Endothelial cell of umbilical vein (primary cell): ENCODE measurements at regions not wholly inside any gene's neighbourhood (a gene's known extent, or its start where the extent isn't known, plus 50 kb on each side); places are given as distances from the start of the nearest gene placed in this dataset.

Source experiments
- BruUV-seq: library from RNA; stranded (reverse); fragments of 400-500 nt; replicated peaks from 2 replicates; lab custom pipeline; 2021; lab: Mats Ljungman, UMichigan
- CTCF ChIA-PET: fragments of 300-600, 350-600 bp; sonication (Branson Sonifier 250); formaldehyde crosslinking; loops from one replicate; lab custom pipeline; 2021; ENCODE audit warnings: antibody characterized with exemption, inconsistent platforms; lab: Charles Lee
- POLR2A ChIA-PET: fragments of 300-600, 350-600 bp; sonication (Branson Sonifier 250); formaldehyde crosslinking; loops from one replicate; lab custom pipeline; 2021; ENCODE audit warnings: antibody characterized with exemption, inconsistent platforms; lab: Charles Lee
- DNase-seq: peaks from one replicate; pipeline ENCODE4 v3.0.0-alpha.2; 2011; ENCODE audit warnings: low read depth, low spot score
- FAIRE-seq: peaks from 2 replicates; lab custom pipeline; 2011; peaks lifted over from hg19 to GRCh38; lab: Jason Lieb, UNC
- H2AFZ ChIP-seq: 2 replicates; pipeline ENCODE4 v1.6.0; 2012; ENCODE audit warnings: low read depth, low read length, control low read depth, inconsistent platforms
- H3K27ac ChIP-seq: 2 replicates; pipeline ENCODE4 v1.5.1; 2011; ENCODE audit warnings: low read depth, mild to moderate bottlenecking, control low read depth, low read length, moderate library complexity; ENCODE audit not compliant: insufficient read depth
- H3K27me3 ChIP-seq, 2 experiments: 2 replicates each; pipeline versions ENCODE4 v1.6.0 to v1.6.1; 2011; ENCODE audit warnings: low read length in 2 of 2, mixed read lengths in 1 of 2; ENCODE audit not compliant: control insufficient read depth in 2 of 2, insufficient read depth in 2 of 2
- H3K36me3 ChIP-seq, 2 experiments: 2 replicates in 1 of 2; 3 replicates in 1 of 2; pipeline ENCODE4 v1.5.1; 2011; ENCODE audit warnings: low read length in 2 of 2, mild to moderate bottlenecking in 1 of 2, moderate library complexity in 1 of 2; ENCODE audit not compliant: control insufficient read depth in 2 of 2, insufficient read depth in 2 of 2; ENCODE audit errors: extremely low read depth in 1 of 2
- H3K4me1 ChIP-seq: 3 replicates; pipeline ENCODE4 v1.5.1; 2011; ENCODE audit warnings: mild to moderate bottlenecking, low read length; ENCODE audit not compliant: control insufficient read depth, insufficient read depth; ENCODE audit errors: extremely low read depth
- H3K4me2 ChIP-seq: 2 replicates; pipeline ENCODE4 v1.6.1; 2011; ENCODE audit warnings: low read length, control low read depth, mixed read lengths; ENCODE audit not compliant: insufficient read depth
- H3K4me3 ChIP-seq, 3 experiments: fragments of 200-600 bp in 1 of 3; sonication (generic), shearing (Covaris generic) in 1 of 3; replicated peaks in 1 of 3; 2 replicates each; pipeline ENCODE4 v1.5.1; 2011 to 2016; ENCODE audit warnings: control low read depth in 3 of 3, low read length in 3 of 3, mild to moderate bottlenecking in 2 of 3, inconsistent platforms in 1 of 3, low read depth in 1 of 3, moderate library complexity in 1 of 3; ENCODE audit not compliant: insufficient read depth in 1 of 3
- H3K79me2 ChIP-seq: 2 replicates; pipeline ENCODE4 v1.6.0; 2012; ENCODE audit warnings: low read length, inconsistent platforms; ENCODE audit not compliant: control insufficient read depth, insufficient read depth
- H3K9ac ChIP-seq: replicated peaks from 2 replicates; pipeline ENCODE3; 2011; ENCODE audit warnings: low read length, control low read depth; ENCODE audit not compliant: insufficient read depth; ENCODE audit errors: extremely low read depth
- H3K9me1 ChIP-seq: replicated peaks from 3 replicates; pipeline ENCODE4 v1.6.0; 2011; ENCODE audit warnings: mild to moderate bottlenecking, low read length; ENCODE audit not compliant: control insufficient read depth, insufficient read depth; ENCODE audit errors: extremely low read depth
- H3K9me3 ChIP-seq: replicated peaks from 2 replicates; pipeline ENCODE4 v1.5.1; 2012; ENCODE audit warnings: low read length, inconsistent platforms; ENCODE audit not compliant: control insufficient read depth, insufficient read depth
- H4K20me1 ChIP-seq: replicated peaks from 2 replicates; pipeline ENCODE3; 2011; ENCODE audit warnings: mild to moderate bottlenecking, low read length; ENCODE audit not compliant: control insufficient read depth, insufficient read depth; ENCODE audit errors: extremely low read depth
- CTCF ChIP-seq, 2 donors: IDR thresholded peaks; 1 replicate in 1 of 2; 2 replicates in 1 of 2; pipeline ENCODE4 v1.5.1; 2011; ENCODE audit warnings: low read length in 2 of 2, mild to moderate bottlenecking in 2 of 2, moderate library complexity in 2 of 2, control low read depth in 1 of 2, inconsistent platforms in 1 of 2, low read depth in 1 of 2; ENCODE audit not compliant: insufficient read depth in 1 of 2; ENCODE audit errors: extremely low read depth in 1 of 2
- FOS ChIP-seq: IDR thresholded peaks from 2 replicates; pipeline ENCODE4 v1.6.1; 2011; ENCODE audit warnings: mild to moderate bottlenecking, low read length, moderate library complexity, borderline replicate concordance; ENCODE audit not compliant: insufficient read depth
- GATA2 ChIP-seq: IDR thresholded peaks from 2 replicates; pipeline ENCODE4 v1.7.0; 2011; ENCODE audit warnings: low read depth, mild to moderate bottlenecking, moderate library complexity, mixed read lengths, low read length; ENCODE audit not compliant: insufficient read length, insufficient read depth
- JUN ChIP-seq: IDR thresholded peaks from 2 replicates; pipeline ENCODE4 v1.6.1; 2011; ENCODE audit warnings: borderline replicate concordance, low read depth; ENCODE audit not compliant: insufficient read length, insufficient read depth
- MAX ChIP-seq: IDR thresholded peaks from 2 replicates; pipeline ENCODE4 v1.6.1; 2011; ENCODE audit not compliant: insufficient read depth, insufficient read length
- MYC ChIP-seq: IDR thresholded peaks from one replicate; pipeline ENCODE4 v1.6.1; 2011; ENCODE audit warnings: mild to moderate bottlenecking, low read depth, low read length
- POLR2A ChIP-seq: IDR thresholded peaks from 2 replicates; pipeline ENCODE4 v1.6.1; 2012; ENCODE audit warnings: low read depth, mild to moderate bottlenecking, control low read depth, low read length
- POLR2AphosphoS5 ChIP-seq: IDR thresholded peaks from 2 replicates; pipeline ENCODE4 v1.6.1; 2012; ENCODE audit warnings: low read depth, mild to moderate bottlenecking, control low read depth, low read length, moderate library complexity; ENCODE audit not compliant: insufficient read depth
- dilution Hi-C: fragments of 300-500 bp; cut with MboI; formaldehyde crosslinking; loops from one replicate; pipeline ENCODE4 v1.15.0; 2019; ENCODE audit warnings: low sequenced_read_pairs; ENCODE audit not compliant: extremely low pct_ligation_motif_present
- intact Hi-C: fragments of 100-400 bp; cut with micrococcal nuclease; formaldehyde crosslinking; loops from one replicate; pipeline ENCODE4 v1.10.0; 2022

- FAIRE-seq (no peak), DNase-seq (no peak)
- dilution Hi-C loops = no loop called here
- Histone ChIP-seq H3K9me1 (no peaks in the 10 kb centered on the region), H3K9ac (no peak overlapping the region), H3K4me2 (no peak overlapping the region), H3K4me3 (no peak overlapping the region), H3K27ac (no peak overlapping the region), H3K9me3 (peaks cover 5% of the 10 kb centered on the region), H3K4me1 (no peaks in the 10 kb centered on the region), H3K27me3 (no peaks in the 10 kb centered on the region), H2AFZ (no peak overlapping the region), H3K36me3 (no peaks in the 10 kb centered on the region), H3K79me2 (no peaks in the 10 kb centered on the region), H4K20me1 (no peaks in the 10 kb centered on the region)
- POLR2A ChIA-PET = no interaction called here
- TF ChIP-seq CTCF (IDR thresholded peaks at IDR 0.05; ENCODE audit: extremely low read depth in 1 of 2, insufficient read depth in 1 of 2, low read depth in 1 of 2, low read length in 2 of 2) (no peak), FOS (no peak), POLR2A (no peak), MAX (no peak), JUN (no peak), POLR2AphosphoS5 (no peak)
- intact Hi-C loops = no loop called here
- no TSS peak for BruUV-seq
- CTCF ChIA-PET = no interaction called here
These were observed 1473.4 kb upstream of the TENM3 start for GRCh38 chr4:180769791-180770190.

GRCh38 chr4:180770265-180770664, 1472.9 kb upstream of the TENM3 start:
- no peaks in the 10 kb centered on the region for H3K27me3 ChIP-seq
- dilution Hi-C loops = no loop called here
- no peak overlapping the region for H3K9ac ChIP-seq
- H3K9me1 ChIP-seq = no peaks in the 10 kb centered on the region
- no peak for DNase-seq
- no peaks in the 10 kb centered on the region for H3K4me1 ChIP-seq
- H3K4me3 ChIP-seq = no peak overlapping the region
- no peaks in the 10 kb centered on the region for H4K20me1 ChIP-seq
- H3K36me3 ChIP-seq = no peaks in the 10 kb centered on the region
- H3K27ac ChIP-seq = no peak overlapping the region
- no TSS peak for BruUV-seq
- no peak overlapping the region for H2AFZ ChIP-seq
- ChIA-PET CTCF (no interaction called here), POLR2A (no interaction called here)
- peaks cover 5% of the 10 kb centered on the region for H3K9me3 ChIP-seq
- no peak overlapping the region for H3K4me2 ChIP-seq
- FAIRE-seq = no peak
- no peaks in the 10 kb centered on the region for H3K79me2 ChIP-seq
- TF ChIP-seq JUN = no peak
- TF ChIP-seq POLR2A = no peak
- TF ChIP-seq MYC = no peak
- no peak for TF ChIP-seq CTCF (IDR thresholded peaks at IDR 0.05; ENCODE audit: extremely low read depth in 1 of 2, insufficient read depth in 1 of 2, low read depth in 1 of 2, low read length in 2 of 2)
- TF ChIP-seq GATA2 = no peak
- intact Hi-C loops = no loop called here
